ENCODE measurements at regions not wholly inside any gene's neighbourhood (a gene's known extent, or its start where the extent isn't known, plus 50 kb on each side); places are given as distances from the start of the nearest gene placed in this dataset.

DNA sequence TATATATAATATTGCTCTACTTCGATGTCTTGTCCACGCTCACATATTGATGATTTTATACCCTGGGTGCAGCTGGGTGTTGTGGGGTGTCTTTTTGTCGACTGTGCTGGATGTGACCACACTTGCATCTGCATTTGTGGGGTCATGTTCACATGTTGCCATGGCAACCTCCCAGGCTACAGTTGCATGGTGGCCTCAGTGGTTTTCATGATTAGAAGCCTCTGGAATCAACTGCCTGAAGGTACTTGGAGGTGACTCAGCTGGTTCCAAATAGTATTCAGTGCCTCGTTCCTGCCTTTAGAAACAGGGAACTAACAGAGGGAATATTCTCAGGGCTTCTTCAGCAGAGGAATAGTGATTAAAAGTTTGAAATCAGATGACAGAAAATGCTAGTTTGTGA, 166.3 kb upstream of the NYAP2 start:
- TF ChIP-seq, protein P1, sequence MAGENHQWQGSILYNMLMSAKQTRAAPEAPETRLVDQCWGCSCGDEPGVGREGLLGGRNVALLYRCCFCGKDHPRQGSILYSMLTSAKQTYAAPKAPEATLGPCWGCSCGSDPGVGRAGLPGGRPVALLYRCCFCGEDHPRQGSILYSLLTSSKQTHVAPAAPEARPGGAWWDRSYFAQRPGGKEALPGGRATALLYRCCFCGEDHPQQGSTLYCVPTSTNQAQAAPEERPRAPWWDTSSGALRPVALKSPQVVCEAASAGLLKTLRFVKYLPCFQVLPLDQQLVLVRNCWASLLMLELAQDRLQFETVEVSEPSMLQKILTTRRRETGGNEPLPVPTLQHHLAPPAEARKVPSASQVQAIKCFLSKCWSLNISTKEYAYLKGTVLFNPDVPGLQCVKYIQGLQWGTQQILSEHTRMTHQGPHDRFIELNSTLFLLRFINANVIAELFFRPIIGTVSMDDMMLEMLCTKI (IDR thresholded peaks at IDR 0.05; ENCODE audit: partially characterized antibody) = no peak
- TF ChIP-seq, protein P2, sequence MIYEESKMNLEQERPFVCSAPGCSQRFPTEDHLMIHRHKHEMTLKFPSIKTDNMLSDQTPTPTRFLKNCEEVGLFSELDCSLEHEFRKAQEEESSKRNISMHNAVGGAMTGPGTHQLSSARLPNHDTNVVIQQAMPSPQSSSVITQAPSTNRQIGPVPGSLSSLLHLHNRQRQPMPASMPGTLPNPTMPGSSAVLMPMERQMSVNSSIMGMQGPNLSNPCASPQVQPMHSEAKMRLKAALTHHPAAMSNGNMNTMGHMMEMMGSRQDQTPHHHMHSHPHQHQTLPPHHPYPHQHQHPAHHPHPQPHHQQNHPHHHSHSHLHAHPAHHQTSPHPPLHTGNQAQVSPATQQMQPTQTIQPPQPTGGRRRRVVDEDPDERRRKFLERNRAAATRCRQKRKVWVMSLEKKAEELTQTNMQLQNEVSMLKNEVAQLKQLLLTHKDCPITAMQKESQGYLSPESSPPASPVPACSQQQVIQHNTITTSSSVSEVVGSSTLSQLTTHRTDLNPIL (CRISPR knock-in tag; IDR thresholded peaks at IDR 0.05) = no peak
- TF ChIP-seq, protein P3, sequence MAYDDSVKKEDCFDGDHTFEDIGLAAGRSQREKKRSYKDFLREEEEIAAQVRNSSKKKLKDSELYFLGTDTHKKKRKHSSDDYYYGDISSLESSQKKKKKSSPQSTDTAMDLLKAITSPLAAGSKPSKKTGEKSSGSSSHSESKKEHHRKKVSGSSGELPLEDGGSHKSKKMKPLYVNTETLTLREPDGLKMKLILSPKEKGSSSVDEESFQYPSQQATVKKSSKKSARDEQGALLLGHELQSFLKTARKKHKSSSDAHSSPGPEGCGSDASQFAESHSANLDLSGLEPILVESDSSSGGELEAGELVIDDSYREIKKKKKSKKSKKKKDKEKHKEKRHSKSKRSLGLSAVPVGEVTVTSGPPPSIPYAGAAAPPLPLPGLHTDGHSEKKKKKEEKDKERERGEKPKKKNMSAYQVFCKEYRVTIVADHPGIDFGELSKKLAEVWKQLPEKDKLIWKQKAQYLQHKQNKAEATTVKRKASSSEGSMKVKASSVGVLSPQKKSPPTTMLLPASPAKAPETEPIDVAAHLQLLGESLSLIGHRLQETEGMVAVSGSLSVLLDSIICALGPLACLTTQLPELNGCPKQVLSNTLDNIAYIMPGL (CRISPR knock-in tag; IDR thresholded peaks at IDR 0.05) = no peak
- TF ChIP-seq, protein P4, sequence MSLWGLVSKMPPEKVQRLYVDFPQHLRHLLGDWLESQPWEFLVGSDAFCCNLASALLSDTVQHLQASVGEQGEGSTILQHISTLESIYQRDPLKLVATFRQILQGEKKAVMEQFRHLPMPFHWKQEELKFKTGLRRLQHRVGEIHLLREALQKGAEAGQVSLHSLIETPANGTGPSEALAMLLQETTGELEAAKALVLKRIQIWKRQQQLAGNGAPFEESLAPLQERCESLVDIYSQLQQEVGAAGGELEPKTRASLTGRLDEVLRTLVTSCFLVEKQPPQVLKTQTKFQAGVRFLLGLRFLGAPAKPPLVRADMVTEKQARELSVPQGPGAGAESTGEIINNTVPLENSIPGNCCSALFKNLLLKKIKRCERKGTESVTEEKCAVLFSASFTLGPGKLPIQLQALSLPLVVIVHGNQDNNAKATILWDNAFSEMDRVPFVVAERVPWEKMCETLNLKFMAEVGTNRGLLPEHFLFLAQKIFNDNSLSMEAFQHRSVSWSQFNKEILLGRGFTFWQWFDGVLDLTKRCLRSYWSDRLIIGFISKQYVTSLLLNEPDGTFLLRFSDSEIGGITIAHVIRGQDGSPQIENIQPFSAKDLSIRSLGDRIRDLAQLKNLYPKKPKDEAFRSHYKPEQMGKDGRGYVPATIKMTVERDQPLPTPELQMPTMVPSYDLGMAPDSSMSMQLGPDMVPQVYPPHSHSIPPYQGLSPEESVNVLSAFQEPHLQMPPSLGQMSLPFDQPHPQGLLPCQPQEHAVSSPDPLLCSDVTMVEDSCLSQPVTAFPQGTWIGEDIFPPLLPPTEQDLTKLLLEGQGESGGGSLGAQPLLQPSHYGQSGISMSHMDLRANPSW (CRISPR knock-in tag; IDR thresholded peaks at IDR 0.05) = no peak
- TF ChIP-seq HDAC3 (IDR thresholded peaks at IDR 0.05; ENCODE audit: borderline replicate concordance, partially characterized antibody) = no peak
- no peak for TF ChIP-seq SP1 (CRISPR knock-in tag; IDR thresholded peaks at IDR 0.05)
- TF ChIP-seq NCOR1 (IDR thresholded peaks at IDR 0.05) = no peak
- TF ChIP-seq RBM14 (IDR thresholded peaks at IDR 0.05; ENCODE audit: borderline replicate concordance, insufficient read depth, low read depth, low read length) = no peak
- TF ChIP-seq YBX1 (IDR thresholded peaks at IDR 0.05) = no peak
- TF ChIP-seq CBX8 (IDR thresholded peaks at IDR 0.05; ENCODE audit: borderline replicate concordance, extremely low read depth, low read depth, low read length, poor library complexity, severe bottlenecking) = no peak
- no peak for TF ChIP-seq ZNF224 (CRISPR knock-in tag; IDR thresholded peaks at IDR 0.05)
